CD4-positive, alpha-beta T cell treated with Interleukin-15 for 1 hour (primary cell): ENCODE measurements at regions not wholly inside any gene's neighbourhood (a gene's known extent, or its start where the extent isn't known, plus 50 kb on each side); places are given as distances from the start of the nearest gene placed in this dataset.
"Not testable (repeated sequence)": the region's sequence is repeated elsewhere in the genome, so short reads cannot be mapped to it uniquely, and the experiment has no call there.

ENCODE experiments used
- DNase-seq: peaks from one replicate; pipeline ENCODE4 v3.0.0-alpha.2; 2020

GRCh38 chr11:37972691-37973090 lies 1374.7 kb upstream of the RAG2 start:
- no peak for DNase-seq

GRCh38 chr11:37969336-37969735 lies 1371.3 kb upstream of the RAG2 start:
- DNase-seq, result not testable (repeated sequence)

- DNase-seq, result no peak
Measured at GRCh38 chr11:37968148-37968547, 1370.1 kb upstream of the RAG2 start.

- DNase-seq, result no peak
Measured at GRCh38 chr11:37967635-37968034, 1369.6 kb upstream of the RAG2 start.

GRCh38 chr11:37963440-37963839 lies 1365.4 kb upstream of the RAG2 start:
- no peak for DNase-seq

GRCh38 chr11:37957717-37958116 lies 1359.7 kb upstream of the RAG2 start:
- no peak for DNase-seq

GRCh38 chr11:37951996-37952395 lies 1354.0 kb upstream of the RAG2 start:
- no peak for DNase-seq

GRCh38 chr11:37948258-37948657 lies 1350.2 kb upstream of the RAG2 start:
- no peak for DNase-seq

- no peak for DNase-seq
Measured at GRCh38 chr11:37947821-37948220, 1349.8 kb upstream of the RAG2 start.

GRCh38 chr11:37946155-37946766 lies 1348.2 kb upstream of the RAG2 start:
- DNase-seq, result no peak

- no peak for DNase-seq
Measured at GRCh38 chr11:37942081-37942480, 1344.0 kb upstream of the RAG2 start.

- DNase-seq, result no peak
Measured at GRCh38 chr11:37929100-37929653, 1331.1 kb upstream of the RAG2 start.

GRCh38 chr11:37926772-37927171 lies 1328.7 kb upstream of the RAG2 start:
- DNase-seq, result no peak

GRCh38 chr11:37916331-37916730 lies 1318.3 kb upstream of the RAG2 start:
- no peak for DNase-seq

GRCh38 chr11:37914859-37915258 lies 1316.8 kb upstream of the RAG2 start:
- DNase-seq, result no peak

GRCh38 chr11:37908219-37908548 lies 1310.1 kb upstream of the RAG2 start:
- DNase-seq, result no peak

- peak; percentile 15 for DNase-seq
Measured at GRCh38 chr11:37907436-37908218, 1309.6 kb upstream of the RAG2 start.

- DNase-seq, result no peak
Measured at GRCh38 chr11:37905707-37906417, 1307.8 kb upstream of the RAG2 start.

GRCh38 chr11:37896016-37896415 lies 1298.0 kb upstream of the RAG2 start:
- no peak for DNase-seq

- DNase-seq, result no peak
Measured at GRCh38 chr11:37881741-37882140, 1283.7 kb upstream of the RAG2 start.

GRCh38 chr11:37861671-37862070 lies 1263.6 kb upstream of the RAG2 start:
- DNase-seq, result no peak

- DNase-seq, result not testable (repeated sequence)
Measured at GRCh38 chr11:37858806-37859537, 1260.9 kb upstream of the RAG2 start.

GRCh38 chr11:37858398-37858797 lies 1260.4 kb upstream of the RAG2 start:
- DNase-seq, result no peak
